H1 (cell line): ENCODE measurements at regions not wholly inside any gene's neighbourhood (a gene's known extent, or its start where the extent isn't known, plus 50 kb on each side); places are given as distances from the start of the nearest gene placed in this dataset.

ENCODE experiments used
- CTCF ChIA-PET: fragments of 300-600 bp; sonication (Branson Sonifier 250); formaldehyde crosslinking; loops from one replicate; lab custom pipeline; 2021; ENCODE audit not compliant: partially characterized antibody; lab: Charles Lee
- POLR2A ChIA-PET: fragments of 300-600 bp; sonication (Branson Sonifier 250); formaldehyde crosslinking; loops from one replicate; lab custom pipeline; 2021; ENCODE audit warnings: inconsistent platforms; ENCODE audit not compliant: partially characterized antibody; lab: Charles Lee
- DNase-seq, 2 experiments: peaks; one replicate each; pipeline versions ENCODE4 v3.0.0 to v3.0.0-alpha.2; 2010 to 2022; ENCODE audit warnings: low spot score in 2 of 2, low read depth in 1 of 2, mixed read lengths in 1 of 2
- FAIRE-seq: peaks from 2 replicates; lab custom pipeline; 2011; peaks lifted over from hg19 to GRCh38; lab: Jason Lieb, UNC
- H2AFZ ChIP-seq: 2 replicates; pipeline ENCODE4 v1.8.1; 2012; ENCODE audit warnings: low read length, inconsistent platforms
- H2AK5ac ChIP-seq: 2 replicates; pipeline ENCODE4 v1.6.1; 2013; ENCODE audit warnings: low read depth, low read length
- H2BK120ac ChIP-seq: replicated peaks from 2 replicates; pipeline ENCODE3; 2013; ENCODE audit warnings: low read depth, low read length, inconsistent platforms
- H2BK12ac ChIP-seq: 2 replicates; pipeline ENCODE4 v1.6.1; 2013; ENCODE audit warnings: low read depth, low read length
- H2BK15ac ChIP-seq: 2 replicates; pipeline ENCODE4 v1.6.1; 2013; ENCODE audit warnings: low read length
- H2BK20ac ChIP-seq: 2 replicates; pipeline ENCODE4 v1.6.1; 2013; ENCODE audit warnings: low read length
- H2BK5ac ChIP-seq: 2 replicates; pipeline ENCODE4 v1.6.1; 2013; ENCODE audit warnings: low read depth, low read length
- H3K14ac ChIP-seq: 2 replicates; pipeline ENCODE4 v1.6.1; 2013; ENCODE audit warnings: inconsistent platforms; ENCODE audit not compliant: insufficient read length
- H3K18ac ChIP-seq: 2 replicates; pipeline ENCODE4 v1.6.1; 2013; ENCODE audit warnings: low read length; ENCODE audit errors: extremely low read depth
- H3K23ac ChIP-seq: 2 replicates; pipeline ENCODE4 v1.6.1; 2013; ENCODE audit warnings: inconsistent platforms; ENCODE audit not compliant: insufficient read length
- H3K23me2 ChIP-seq: 2 replicates; pipeline ENCODE4 v1.6.1; 2013; ENCODE audit warnings: low read depth, low read length
- H3K27ac ChIP-seq: 2 replicates; pipeline ENCODE4 v1.6.1; 2011; ENCODE audit warnings: low read depth, low read length, inconsistent platforms
- H3K27me3 ChIP-seq, 4 experiments: replicated peaks in 1 of 4; 1 replicate in 1 of 4; 2 replicates in 3 of 4; pipeline versions ENCODE4 v1.6.1 to v1.8.1; 2011 to 2013; ENCODE audit warnings: low read length in 3 of 4, mild to moderate bottlenecking in 3 of 4, inconsistent platforms in 2 of 4, mixed read lengths in 2 of 4, moderate library complexity in 1 of 4; ENCODE audit not compliant: control insufficient read depth in 3 of 4, insufficient read depth in 3 of 4; ENCODE audit errors: extremely low read depth in 1 of 4
- H3K36me3 ChIP-seq, 4 experiments: 2 replicates each; pipeline versions ENCODE4 v1.6.1 to v1.8.1; 2011 to 2013; ENCODE audit warnings: mild to moderate bottlenecking in 4 of 4, low read length in 3 of 4, moderate library complexity in 2 of 4, control low read depth in 1 of 4, inconsistent platforms in 1 of 4; ENCODE audit not compliant: insufficient read depth in 4 of 4, control insufficient read depth in 2 of 4
- H3K4ac ChIP-seq: replicated peaks from 2 replicates; pipeline ENCODE3; 2013; ENCODE audit warnings: low read length, low read depth, mixed read lengths, inconsistent platforms; ENCODE audit not compliant: insufficient read length
- H3K4me1 ChIP-seq, 4 experiments: replicated peaks in 1 of 4; 1 replicate in 1 of 4; 2 replicates in 3 of 4; pipeline versions ENCODE4 v1.6.1 to v1.8.1; 2011 to 2013; ENCODE audit warnings: low read length in 3 of 4, inconsistent platforms in 2 of 4, mixed read lengths in 1 of 4; ENCODE audit not compliant: insufficient read depth in 4 of 4, control insufficient read depth in 3 of 4
- H3K4me2 ChIP-seq, 2 experiments: 2 replicates each; pipeline versions ENCODE4 v1.6.1 to v1.8.1; 2011 to 2013; ENCODE audit warnings: low read depth in 2 of 2, low read length in 2 of 2, control low read depth in 1 of 2, inconsistent platforms in 1 of 2, mild to moderate bottlenecking in 1 of 2; ENCODE audit not compliant: insufficient read depth in 1 of 2
- H3K4me3 ChIP-seq, 4 experiments: fragments of 200-600, 300-600 bp in 1 of 4; sonication (generic), shearing (Covaris generic), sonication (Bioruptor Twin) in 1 of 4; 2 replicates each; pipeline versions ENCODE4 v1.5.1 to v1.8.1; 2011 to 2016; ENCODE audit warnings: low read length in 4 of 4, low read depth in 3 of 4, control low read depth in 2 of 4, inconsistent platforms in 2 of 4, mild to moderate bottlenecking in 2 of 4, mixed read lengths in 1 of 4, moderate library complexity in 1 of 4; ENCODE audit not compliant: insufficient read depth in 2 of 4; ENCODE audit errors: extremely low read depth in 1 of 4
- H3K56ac ChIP-seq: replicated peaks from 2 replicates; pipeline ENCODE3; 2013; ENCODE audit warnings: low read depth, mild to moderate bottlenecking, mixed read lengths, low read length, inconsistent platforms; ENCODE audit not compliant: insufficient read length
- H3K79me1 ChIP-seq: 2 replicates; pipeline ENCODE4 v1.6.1; 2013; ENCODE audit warnings: low read depth, low read length, control low read depth
- H3K79me2 ChIP-seq, 2 experiments: 2 replicates each; pipeline versions ENCODE4 v1.6.1 to v1.8.1; 2012 to 2013; ENCODE audit warnings: low read length in 2 of 2, mild to moderate bottlenecking in 2 of 2, inconsistent platforms in 1 of 2; ENCODE audit not compliant: insufficient read depth in 2 of 2, control insufficient read depth in 1 of 2
- H3K9ac ChIP-seq, 4 experiments: replicated peaks in 1 of 4; 1 replicate in 1 of 4; 2 replicates in 3 of 4; pipeline versions ENCODE4 v1.6.1 to v1.8.1; 2011 to 2013; ENCODE audit warnings: low read depth in 3 of 4, low read length in 3 of 4, control low read depth in 2 of 4, mild to moderate bottlenecking in 2 of 4, moderate library complexity in 2 of 4, inconsistent platforms in 1 of 4; ENCODE audit errors: extremely low read depth in 1 of 4
- H3K9me3 ChIP-seq, 2 experiments: 2 replicates each; pipeline versions ENCODE4 v1.6.1 to v1.8.1; 2012 to 2013; ENCODE audit warnings: mild to moderate bottlenecking in 2 of 2, moderate library complexity in 2 of 2, control low read depth in 1 of 2, inconsistent platforms in 1 of 2, low read depth in 1 of 2, low read length in 1 of 2, mixed read lengths in 1 of 2; ENCODE audit not compliant: insufficient read depth in 2 of 2
- H4K20me1 ChIP-seq, 2 experiments: replicated peaks in 1 of 2; 2 replicates each; pipeline versions ENCODE3 to v1.8.1; 2011 to 2013; ENCODE audit warnings: inconsistent platforms in 2 of 2, low read length in 2 of 2, mild to moderate bottlenecking in 1 of 2; ENCODE audit not compliant: insufficient read depth in 2 of 2, control insufficient read depth in 1 of 2
- H4K5ac ChIP-seq: 2 replicates; pipeline ENCODE4 v1.6.1; 2013; ENCODE audit warnings: low read length, low read depth, mixed read lengths, inconsistent platforms; ENCODE audit not compliant: insufficient read length
- H4K8ac ChIP-seq: 2 replicates; pipeline ENCODE4 v1.8.0; 2013; ENCODE audit warnings: mild to moderate bottlenecking, moderate library complexity, low read length, inconsistent platforms; ENCODE audit not compliant: insufficient read depth; ENCODE audit errors: extremely low read depth
- H4K91ac ChIP-seq: replicated peaks from 2 replicates; pipeline ENCODE3; 2013; ENCODE audit warnings: low read length, mixed read lengths, inconsistent platforms; ENCODE audit not compliant: insufficient read length
- CBX8 ChIP-seq: fragments of 300-800, 300-1000 bp; sonication (generic); IDR thresholded peaks from 2 replicates; pipeline ENCODE4 v1.7.1; 2016; ENCODE audit warnings: low read depth, low read length, borderline replicate concordance
- CREB1 ChIP-seq: IDR thresholded peaks from 2 replicates; pipeline ENCODE4 v1.6.1; 2012; ENCODE audit warnings: inconsistent platforms
- RNF2 ChIP-seq: fragments of 200-900, 300-1000 bp; sonication (generic); IDR thresholded peaks from 2 replicates; pipeline ENCODE4 v1.7.1; 2016; ENCODE audit warnings: borderline replicate concordance, low read depth, mild to moderate bottlenecking, antibody characterized with exemption, low read length; ENCODE audit not compliant: poor library complexity, severe bottlenecking; ENCODE audit errors: missing control alignments
- SAP30 ChIP-seq: fragments of 300-600 bp; sonication (generic); IDR thresholded peaks from 2 replicates; pipeline ENCODE4 v1.7.1; 2012; ENCODE audit warnings: low read length, moderate library complexity, mild to moderate bottlenecking, inconsistent platforms; ENCODE audit not compliant: insufficient read depth, insufficient replicate concordance
- TBP ChIP-seq: IDR thresholded peaks from 2 replicates; pipeline ENCODE4 v1.6.1; 2011; ENCODE audit warnings: low read depth, low read length, improper control_type of control experiment
- TCF12 ChIP-seq: IDR thresholded peaks from 2 replicates; pipeline ENCODE4 v1.6.1; 2011; ENCODE audit warnings: low read depth, mild to moderate bottlenecking, low read length
- YY1 ChIP-seq: IDR thresholded peaks from 2 replicates; pipeline ENCODE4 v1.6.1; 2011; ENCODE audit warnings: low read depth, mild to moderate bottlenecking, low read length
- WGBS, 2 experiments: shearing (Covaris generic) in 1 of 2; methylation state at CpG; one replicate each; pipeline versions ENCODE4 v1.1.6 to v1.1.7; 2013 to 2015; ENCODE audit warnings: low lambda C conversion rate in 2 of 2, mixed read lengths in 2 of 2, inconsistent platforms in 1 of 2, low coverage in 1 of 2, missing lambda C conversion rate in 1 of 2; ENCODE audit not compliant: insufficient replicate concordance in 2 of 2, insufficient coverage in 1 of 2, insufficient read length in 1 of 2; ENCODE audit errors: extremely low coverage in 1 of 2, missing lambda C conversion rate in 1 of 2; 5-methylcytosine and 5-hydroxymethylcytosine counted together
- TF ChIP-seq, protein P1 (sequence below), 3 experiments: IDR thresholded peaks; 1 replicate in 2 of 3; 2 replicates in 1 of 3; pipeline versions ENCODE4 v1.5.1 to v1.6.1; 2011; ENCODE audit warnings: low read length in 3 of 3, mild to moderate bottlenecking in 3 of 3, inconsistent platforms in 2 of 3, low read depth in 1 of 3, moderate library complexity in 1 of 3; ENCODE audit not compliant: insufficient read depth in 1 of 3; ENCODE audit errors: control extremely low read depth in 1 of 3
- TF ChIP-seq, protein P2 (sequence below): IDR thresholded peaks from 2 replicates; pipeline ENCODE4 v1.6.1; 2011; ENCODE audit warnings: low read depth, mild to moderate bottlenecking, low read length; ENCODE audit not compliant: insufficient read depth

DNA sequence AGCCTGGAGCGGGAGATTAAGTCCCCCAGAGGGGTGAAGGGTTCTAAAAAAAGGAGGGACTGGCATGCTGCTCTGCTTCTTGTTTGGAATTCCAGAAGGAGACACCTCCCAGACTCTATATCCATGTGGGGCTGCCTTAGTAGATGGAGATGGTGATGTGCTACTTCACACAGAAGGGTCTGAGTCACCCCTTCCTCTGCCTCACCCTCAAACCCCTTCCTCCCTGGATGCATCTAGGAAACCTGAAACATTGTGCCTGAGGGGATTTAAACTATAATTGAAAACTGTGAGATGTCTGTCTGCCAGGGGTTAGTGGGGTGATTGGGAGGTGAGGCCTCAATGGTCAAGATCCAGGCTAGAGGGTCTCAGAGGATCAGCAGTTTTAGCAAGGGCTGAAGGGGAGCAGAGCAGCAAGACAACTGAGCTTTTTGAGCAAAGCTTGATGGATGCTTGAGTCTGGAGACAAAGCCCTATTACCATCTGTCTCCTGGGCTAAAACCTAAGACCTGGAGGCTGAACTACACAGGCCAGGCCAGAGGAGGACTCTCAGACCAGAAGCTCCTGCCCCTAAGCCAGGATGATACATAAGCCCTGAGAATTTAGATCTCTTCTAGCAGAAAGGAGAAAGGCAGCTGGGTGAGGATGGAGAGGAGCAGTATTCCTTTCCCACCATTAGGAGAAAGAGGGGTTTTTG lies 314.7 kb upstream of the ATP2B1 start:
- Histone ChIP-seq H3K9me3 (no peaks in the 10 kb centered on the region), H2AK5ac (no peak overlapping the region), H3K79me1 (no peaks in the 10 kb centered on the region), H4K5ac (no peak overlapping the region), H3K4me2 (no peak overlapping the region), H4K8ac (no peak overlapping the region), H3K14ac (no peak overlapping the region), H3K18ac (no peak overlapping the region), H3K27ac (no peak overlapping the region), H3K56ac (no peak overlapping the region), H2BK20ac (no peak overlapping the region), H3K27me3 (no peaks in the 10 kb centered on the region), H4K20me1 (no peaks in the 10 kb centered on the region), H2BK120ac (no peak overlapping the region), H3K36me3 (no peaks in the 10 kb centered on the region), H2BK12ac (no peak overlapping the region), H3K4ac (no peak overlapping the region), H2AFZ (no peak overlapping the region), H3K4me3 (no peak overlapping the region), H2BK5ac (no peak overlapping the region), H2BK15ac (no peak overlapping the region), H3K23me2 (no peaks in the 10 kb centered on the region), H3K23ac (no peak overlapping the region), H3K79me2 (no peaks in the 10 kb centered on the region), H3K4me1 (peaks cover 0 to 2% (median 0%) of the 10 kb centered on the region in 4 experiments; a peak in 1 of 7 replicates), H3K9ac (no peak overlapping the region), H4K91ac (no peak overlapping the region)
- FAIRE-seq (no peak), DNase-seq (no peak)
- POLR2A ChIA-PET = no interaction called here
- WGBS, 2 experiments = 100% methylated on average over 1 of the region's 1 CpG; no CpG with 5 or more reads in 1 of the 2 experiments
- CTCF ChIA-PET = interaction anchor here (1.4 kb wide), 1 partner anchor 11 kb away, joined by 4 read pairs; no protein-coding TSS in a partner anchor
- no peak for TF ChIP-seq SAP30
- TF ChIP-seq, protein P1, sequence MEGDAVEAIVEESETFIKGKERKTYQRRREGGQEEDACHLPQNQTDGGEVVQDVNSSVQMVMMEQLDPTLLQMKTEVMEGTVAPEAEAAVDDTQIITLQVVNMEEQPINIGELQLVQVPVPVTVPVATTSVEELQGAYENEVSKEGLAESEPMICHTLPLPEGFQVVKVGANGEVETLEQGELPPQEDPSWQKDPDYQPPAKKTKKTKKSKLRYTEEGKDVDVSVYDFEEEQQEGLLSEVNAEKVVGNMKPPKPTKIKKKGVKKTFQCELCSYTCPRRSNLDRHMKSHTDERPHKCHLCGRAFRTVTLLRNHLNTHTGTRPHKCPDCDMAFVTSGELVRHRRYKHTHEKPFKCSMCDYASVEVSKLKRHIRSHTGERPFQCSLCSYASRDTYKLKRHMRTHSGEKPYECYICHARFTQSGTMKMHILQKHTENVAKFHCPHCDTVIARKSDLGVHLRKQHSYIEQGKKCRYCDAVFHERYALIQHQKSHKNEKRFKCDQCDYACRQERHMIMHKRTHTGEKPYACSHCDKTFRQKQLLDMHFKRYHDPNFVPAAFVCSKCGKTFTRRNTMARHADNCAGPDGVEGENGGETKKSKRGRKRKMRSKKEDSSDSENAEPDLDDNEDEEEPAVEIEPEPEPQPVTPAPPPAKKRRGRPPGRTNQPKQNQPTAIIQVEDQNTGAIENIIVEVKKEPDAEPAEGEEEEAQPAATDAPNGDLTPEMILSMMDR (IDR thresholded peaks at IDR 0.05; ENCODE audit: control extremely low read depth in 1 of 3, insufficient read depth in 1 of 3, low read depth in 1 of 3, low read length in 3 of 3) = no peak
- no peak for TF ChIP-seq CBX8
- no peak for TF ChIP-seq TBP
- TF ChIP-seq, protein P2, sequence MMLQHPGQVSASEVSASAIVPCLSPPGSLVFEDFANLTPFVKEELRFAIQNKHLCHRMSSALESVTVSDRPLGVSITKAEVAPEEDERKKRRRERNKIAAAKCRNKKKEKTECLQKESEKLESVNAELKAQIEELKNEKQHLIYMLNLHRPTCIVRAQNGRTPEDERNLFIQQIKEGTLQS = no peak
- no peak for TF ChIP-seq RNF2
- TF ChIP-seq YY1 = no peak
- no peak for TF ChIP-seq TCF12
- TF ChIP-seq CREB1 = no peak
